ENCODE measurements at regions not wholly inside any gene's neighbourhood (a gene's known extent, or its start where the extent isn't known, plus 50 kb on each side); places are given as distances from the start of the nearest gene placed in this dataset.
A peak's percentile ranks its signal among the peaks of the same experiment; 100 is the strongest.

DNA sequence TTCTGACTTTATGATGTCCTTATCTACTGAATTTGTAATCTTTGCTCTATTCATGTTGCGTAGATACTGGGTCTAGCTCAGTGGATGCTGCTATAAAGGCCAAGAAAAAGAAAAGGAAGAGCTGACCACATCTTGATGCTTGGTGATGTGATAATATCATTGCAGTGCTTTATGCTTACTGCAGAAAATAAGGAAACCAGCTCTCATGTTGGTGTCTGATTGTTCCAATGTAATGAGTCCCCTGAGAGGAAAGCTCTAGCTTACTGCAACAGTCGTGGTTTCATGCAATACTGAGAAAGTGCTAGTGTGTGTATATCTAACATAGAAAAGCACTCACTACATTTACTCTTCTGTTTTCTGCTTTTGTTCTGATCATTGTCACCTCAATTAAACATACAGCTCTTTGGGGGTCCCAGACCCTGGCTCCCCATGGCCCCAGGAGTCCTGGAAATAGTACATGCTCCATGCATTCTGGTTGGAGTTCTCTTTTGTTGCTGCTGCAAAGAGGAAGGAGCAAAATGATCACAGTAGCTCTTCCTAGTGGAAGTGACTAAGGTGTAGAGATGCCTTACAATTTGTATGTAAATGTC lies 338.8 kb downstream of the CYRIA start:
- H3K4me3 ChIP-seq (ENCODE audit: low read depth, low read length) = no peak overlapping the region
- peak; percentile 78 for DNase-seq (ENCODE audit: low read depth)
- TF ChIP-seq POLR2A (IDR thresholded peaks at IDR 0.05; ENCODE audit: extremely low read depth, insufficient read length) = no peak
- TF ChIP-seq MYC (IDR thresholded peaks at IDR 0.05; ENCODE audit: low read depth, low read length) = no peak
- TF ChIP-seq, protein P1, sequence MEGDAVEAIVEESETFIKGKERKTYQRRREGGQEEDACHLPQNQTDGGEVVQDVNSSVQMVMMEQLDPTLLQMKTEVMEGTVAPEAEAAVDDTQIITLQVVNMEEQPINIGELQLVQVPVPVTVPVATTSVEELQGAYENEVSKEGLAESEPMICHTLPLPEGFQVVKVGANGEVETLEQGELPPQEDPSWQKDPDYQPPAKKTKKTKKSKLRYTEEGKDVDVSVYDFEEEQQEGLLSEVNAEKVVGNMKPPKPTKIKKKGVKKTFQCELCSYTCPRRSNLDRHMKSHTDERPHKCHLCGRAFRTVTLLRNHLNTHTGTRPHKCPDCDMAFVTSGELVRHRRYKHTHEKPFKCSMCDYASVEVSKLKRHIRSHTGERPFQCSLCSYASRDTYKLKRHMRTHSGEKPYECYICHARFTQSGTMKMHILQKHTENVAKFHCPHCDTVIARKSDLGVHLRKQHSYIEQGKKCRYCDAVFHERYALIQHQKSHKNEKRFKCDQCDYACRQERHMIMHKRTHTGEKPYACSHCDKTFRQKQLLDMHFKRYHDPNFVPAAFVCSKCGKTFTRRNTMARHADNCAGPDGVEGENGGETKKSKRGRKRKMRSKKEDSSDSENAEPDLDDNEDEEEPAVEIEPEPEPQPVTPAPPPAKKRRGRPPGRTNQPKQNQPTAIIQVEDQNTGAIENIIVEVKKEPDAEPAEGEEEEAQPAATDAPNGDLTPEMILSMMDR (IDR thresholded peaks at IDR 0.05; ENCODE audit: low read depth, low read length) = no peak
- TF ChIP-seq, protein P2, sequence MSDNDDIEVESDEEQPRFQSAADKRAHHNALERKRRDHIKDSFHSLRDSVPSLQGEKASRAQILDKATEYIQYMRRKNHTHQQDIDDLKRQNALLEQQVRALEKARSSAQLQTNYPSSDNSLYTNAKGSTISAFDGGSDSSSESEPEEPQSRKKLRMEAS (IDR thresholded peaks at IDR 0.05; ENCODE audit: low read depth, low read length) = no peak

DNA sequence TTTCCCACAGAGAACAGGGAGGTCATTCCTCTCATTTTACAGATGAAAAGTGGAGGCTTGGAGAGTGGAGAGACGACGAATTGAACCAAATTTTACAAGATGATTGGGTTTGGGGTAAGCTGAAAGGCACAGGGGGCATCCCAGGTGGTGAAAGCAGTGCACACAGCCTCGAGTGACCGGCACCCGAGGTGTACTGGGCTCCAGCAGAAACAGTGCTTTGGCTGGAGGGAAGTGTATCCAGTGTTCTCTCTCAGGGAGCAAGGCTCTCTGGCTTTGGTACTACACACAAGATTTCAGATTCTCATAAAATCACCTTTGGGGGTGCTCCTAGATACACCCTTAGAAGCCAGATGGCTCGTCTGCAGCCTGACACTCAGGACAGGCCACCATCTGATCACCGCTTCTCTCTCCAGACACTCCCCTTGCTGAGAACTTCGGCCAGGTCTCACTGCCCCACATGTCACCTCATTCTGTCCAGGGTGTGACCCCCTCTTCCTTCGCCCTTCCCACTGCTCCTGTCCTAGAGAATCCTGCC lies 339.6 kb downstream of the CYRIA start:
- TF ChIP-seq POLR2A (IDR thresholded peaks at IDR 0.05; ENCODE audit: extremely low read depth, insufficient read length) (no peak), MYC (IDR thresholded peaks at IDR 0.05; ENCODE audit: low read depth, low read length) (no peak)
- TF ChIP-seq, protein P2 (IDR thresholded peaks at IDR 0.05; ENCODE audit: low read depth, low read length) = no peak
- TF ChIP-seq, protein P1 (IDR thresholded peaks at IDR 0.05; ENCODE audit: low read depth, low read length) = no peak
- no peak for DNase-seq (ENCODE audit: low read depth)
- no peak overlapping the region for H3K4me3 ChIP-seq (ENCODE audit: low read depth, low read length)

DNA sequence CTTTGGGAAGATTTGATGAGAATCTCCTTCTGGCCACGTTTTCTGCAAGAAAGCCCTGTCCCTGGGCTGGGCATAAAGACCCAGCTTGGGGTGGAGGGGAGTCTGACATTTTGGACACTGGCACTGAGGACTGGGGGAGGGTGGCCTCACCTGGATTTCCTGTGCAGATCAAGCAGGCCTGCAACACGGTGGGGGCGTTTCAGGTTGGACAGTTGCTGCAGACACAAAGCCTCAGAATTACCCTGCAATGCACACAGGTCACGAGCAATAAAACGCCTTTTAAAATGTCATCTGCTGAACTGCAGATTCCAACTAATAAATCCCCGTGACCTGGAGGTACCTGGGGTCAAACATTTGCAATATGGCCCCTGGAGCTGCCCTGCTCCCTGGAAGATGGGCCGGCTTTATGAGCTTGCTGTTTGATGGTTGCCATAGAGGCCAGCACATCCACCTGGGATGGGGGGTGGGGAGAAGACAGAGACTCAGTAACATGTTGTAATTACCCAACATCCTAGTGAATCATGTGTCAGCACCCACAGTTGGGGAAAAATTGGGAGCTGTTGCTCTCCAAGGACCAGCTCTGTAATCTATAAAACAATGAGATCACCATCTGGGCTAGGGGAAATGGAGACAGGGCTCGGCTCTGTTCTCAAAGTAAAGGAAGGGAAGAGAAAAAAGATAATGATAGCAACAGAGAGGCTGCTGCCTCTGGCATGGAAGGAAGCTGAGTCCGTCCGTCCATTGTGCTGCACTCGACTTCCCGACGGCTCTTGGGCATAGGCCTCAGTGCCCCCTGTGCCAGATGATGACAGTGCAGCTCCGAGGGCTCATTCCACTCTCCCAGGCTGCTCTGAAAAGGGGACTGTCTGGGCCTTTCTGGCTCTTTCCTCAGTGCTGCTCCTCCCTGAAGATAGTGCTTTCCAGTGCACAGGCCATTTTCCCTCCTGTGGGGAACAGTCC lies 340.3 kb downstream of the CYRIA start:
- TF ChIP-seq, protein P2 (IDR thresholded peaks at IDR 0.05; ENCODE audit: low read depth, low read length) = no peak
- TF ChIP-seq POLR2A (IDR thresholded peaks at IDR 0.05; ENCODE audit: extremely low read depth, insufficient read length) (no peak), MYC (IDR thresholded peaks at IDR 0.05; ENCODE audit: low read depth, low read length) (no peak)
- TF ChIP-seq, protein P1 (IDR thresholded peaks at IDR 0.05; ENCODE audit: low read depth, low read length) = no peak
- DNase-seq (ENCODE audit: low read depth) = no peak
- no peak overlapping the region for H3K4me3 ChIP-seq (ENCODE audit: low read depth, low read length)

DNA sequence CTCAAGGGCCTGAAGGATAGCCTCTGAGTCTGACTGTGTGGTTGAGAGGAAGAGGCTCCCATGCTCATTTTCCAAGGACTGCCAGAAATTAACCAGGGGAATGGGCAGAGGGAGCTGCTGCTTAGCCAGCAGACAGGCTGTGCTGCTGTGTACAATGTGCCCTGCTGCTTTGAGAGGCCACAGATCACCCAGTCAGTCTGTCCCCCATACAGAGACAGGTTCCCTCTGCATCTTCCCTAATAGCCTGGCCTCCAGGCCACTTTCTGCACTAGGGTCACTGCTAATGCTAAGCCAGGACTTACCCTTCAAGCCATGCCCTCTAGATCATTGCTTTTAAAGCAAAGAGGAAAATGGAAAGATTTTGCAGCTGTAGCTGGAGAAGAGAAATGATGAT lies 341.1 kb downstream of the CYRIA start:
- TF ChIP-seq, protein P1 (IDR thresholded peaks at IDR 0.05; ENCODE audit: low read depth, low read length) = no peak
- TF ChIP-seq POLR2A (IDR thresholded peaks at IDR 0.05; ENCODE audit: extremely low read depth, insufficient read length) (no peak), MYC (IDR thresholded peaks at IDR 0.05; ENCODE audit: low read depth, low read length) (no peak)
- TF ChIP-seq, protein P2 (IDR thresholded peaks at IDR 0.05; ENCODE audit: low read depth, low read length) = no peak
- no peak overlapping the region for H3K4me3 ChIP-seq (ENCODE audit: low read depth, low read length)
- DNase-seq (ENCODE audit: low read depth) = no peak

DNA sequence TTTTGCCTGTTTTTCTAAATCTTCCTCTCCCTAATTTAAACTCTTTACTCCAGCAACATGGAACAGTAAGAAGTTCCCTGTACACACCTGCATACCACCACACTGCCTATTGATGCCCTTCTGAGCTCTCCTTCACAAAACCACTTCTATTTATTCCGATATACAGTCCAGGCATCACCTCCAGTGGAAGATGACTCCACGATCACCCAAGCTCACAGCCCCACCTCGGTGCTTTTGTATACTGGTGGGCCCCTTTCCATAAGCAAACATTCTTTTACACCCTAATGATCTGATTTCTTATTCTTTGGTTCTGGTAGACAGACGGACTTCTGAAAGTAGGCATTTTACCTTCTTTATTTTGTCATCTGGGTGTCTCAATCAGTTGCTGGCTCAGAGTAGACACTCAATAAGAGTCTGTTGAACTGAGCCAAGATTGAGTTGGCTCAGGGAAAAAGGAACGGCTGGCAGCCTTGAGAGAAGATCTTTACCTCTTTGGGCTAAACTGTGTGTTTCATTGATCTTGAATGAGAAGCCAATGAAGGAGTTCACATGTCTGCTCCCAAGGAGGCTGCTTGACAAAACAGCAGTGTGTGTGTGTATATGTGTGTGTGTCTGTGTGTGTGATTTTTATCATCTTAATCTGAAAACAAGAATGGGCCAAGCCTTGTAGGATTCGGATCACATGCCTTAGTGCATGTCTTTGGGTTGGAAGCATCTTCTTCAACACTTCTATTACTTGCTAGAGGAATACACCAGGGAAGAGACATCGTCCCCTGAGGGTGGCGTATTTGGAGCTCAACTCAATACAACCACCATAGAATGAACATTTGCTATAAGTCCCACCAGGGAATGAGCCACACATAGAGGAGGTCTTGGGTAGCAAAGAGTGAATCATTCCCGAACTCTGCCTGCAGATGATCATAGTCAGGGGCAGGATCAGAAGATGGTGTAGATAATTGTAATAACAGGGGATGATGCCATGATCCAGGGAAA lies 341.8 kb downstream of the CYRIA start:
- no peak overlapping the region for H3K4me3 ChIP-seq (ENCODE audit: low read depth, low read length)
- TF ChIP-seq, protein P1 (IDR thresholded peaks at IDR 0.05; ENCODE audit: low read depth, low read length) = no peak
- TF ChIP-seq MYC (IDR thresholded peaks at IDR 0.05; ENCODE audit: low read depth, low read length) = no peak
- no peak for DNase-seq (ENCODE audit: low read depth)

Measured in NB4 (cell line).